ENCODE measurements at regions not wholly inside any gene's neighbourhood (a gene's known extent, or its start where the extent isn't known, plus 50 kb on each side); places are given as distances from the start of the nearest gene placed in this dataset.
A peak's percentile ranks its signal among the peaks of the same experiment; 100 is the strongest.

DNA sequence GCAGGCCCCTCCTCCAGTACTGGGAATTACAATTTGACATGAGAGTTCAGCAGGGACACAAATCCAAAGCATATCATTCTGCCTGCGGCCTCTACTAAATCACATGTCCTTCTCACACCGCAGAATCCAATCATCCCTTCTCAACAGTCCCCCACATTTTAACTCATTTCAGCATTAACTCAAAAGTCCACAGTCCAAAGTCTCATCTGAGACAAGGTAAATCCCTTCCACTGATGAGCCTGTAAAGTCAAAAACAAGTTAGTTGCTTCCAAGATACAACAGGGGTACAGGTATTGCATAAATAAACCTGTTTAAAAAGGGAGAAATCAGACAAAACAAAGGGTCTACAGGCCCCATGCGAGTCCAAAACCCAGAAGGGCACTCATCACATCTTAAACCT lies 64.0 kb downstream of the EBNA1BP2 start:
- peaks cover 0 to 23% (median 0%) of the 10 kb centered on the region in 12 donors for H3K9me3 ChIP-seq
- DNase-seq (no peak), ATAC-seq (no peak)
- H3K4me1 ChIP-seq: no peaks in the 10 kb centered on the region
- WGBS, 4 donors: 55 to 88% (median 79%) methylated on average over 3 of the region's 3 CpGs
- intact Hi-C loops (cut with DNase I): no loop called here
- no peak overlapping the region for H3K27ac ChIP-seq
- H3K27me3 ChIP-seq: no peaks in the 10 kb centered on the region
- H3K4me3 ChIP-seq: no peak overlapping the region
- TF ChIP-seq, protein P1, sequence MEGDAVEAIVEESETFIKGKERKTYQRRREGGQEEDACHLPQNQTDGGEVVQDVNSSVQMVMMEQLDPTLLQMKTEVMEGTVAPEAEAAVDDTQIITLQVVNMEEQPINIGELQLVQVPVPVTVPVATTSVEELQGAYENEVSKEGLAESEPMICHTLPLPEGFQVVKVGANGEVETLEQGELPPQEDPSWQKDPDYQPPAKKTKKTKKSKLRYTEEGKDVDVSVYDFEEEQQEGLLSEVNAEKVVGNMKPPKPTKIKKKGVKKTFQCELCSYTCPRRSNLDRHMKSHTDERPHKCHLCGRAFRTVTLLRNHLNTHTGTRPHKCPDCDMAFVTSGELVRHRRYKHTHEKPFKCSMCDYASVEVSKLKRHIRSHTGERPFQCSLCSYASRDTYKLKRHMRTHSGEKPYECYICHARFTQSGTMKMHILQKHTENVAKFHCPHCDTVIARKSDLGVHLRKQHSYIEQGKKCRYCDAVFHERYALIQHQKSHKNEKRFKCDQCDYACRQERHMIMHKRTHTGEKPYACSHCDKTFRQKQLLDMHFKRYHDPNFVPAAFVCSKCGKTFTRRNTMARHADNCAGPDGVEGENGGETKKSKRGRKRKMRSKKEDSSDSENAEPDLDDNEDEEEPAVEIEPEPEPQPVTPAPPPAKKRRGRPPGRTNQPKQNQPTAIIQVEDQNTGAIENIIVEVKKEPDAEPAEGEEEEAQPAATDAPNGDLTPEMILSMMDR (IDR thresholded peaks at IDR 0.05): no peak
- no peak for TF ChIP-seq POLR2A (IDR thresholded peaks at IDR 0.05)
- no peaks in the 10 kb centered on the region for H3K36me3 ChIP-seq

DNA sequence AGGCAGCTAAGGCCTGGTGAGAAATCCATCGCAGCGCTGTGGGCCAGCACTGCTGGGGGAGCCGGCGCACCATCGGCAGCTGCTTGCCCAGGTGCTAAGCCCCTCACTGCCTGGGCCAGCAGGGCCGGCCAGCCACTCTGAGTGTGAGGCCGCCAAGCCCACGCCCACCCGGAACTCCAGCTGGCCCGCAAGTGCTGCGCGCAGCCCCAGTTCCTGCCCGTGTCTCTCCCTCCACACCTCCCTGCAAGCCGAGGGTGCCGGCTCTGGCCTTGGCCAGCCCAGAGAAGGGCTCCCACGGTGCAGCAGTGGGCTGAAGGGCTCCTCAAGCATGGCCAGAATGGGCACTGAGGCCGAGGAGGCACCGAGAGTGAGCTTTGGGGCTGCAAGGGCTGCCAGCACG lies 64.4 kb downstream of the EBNA1BP2 start:
- 93 to 96% (median 93%) methylated on average over 18 to 19 of the region's 19 CpGs for WGBS, 4 donors
- no peak overlapping the region for H3K4me3 ChIP-seq

DNA sequence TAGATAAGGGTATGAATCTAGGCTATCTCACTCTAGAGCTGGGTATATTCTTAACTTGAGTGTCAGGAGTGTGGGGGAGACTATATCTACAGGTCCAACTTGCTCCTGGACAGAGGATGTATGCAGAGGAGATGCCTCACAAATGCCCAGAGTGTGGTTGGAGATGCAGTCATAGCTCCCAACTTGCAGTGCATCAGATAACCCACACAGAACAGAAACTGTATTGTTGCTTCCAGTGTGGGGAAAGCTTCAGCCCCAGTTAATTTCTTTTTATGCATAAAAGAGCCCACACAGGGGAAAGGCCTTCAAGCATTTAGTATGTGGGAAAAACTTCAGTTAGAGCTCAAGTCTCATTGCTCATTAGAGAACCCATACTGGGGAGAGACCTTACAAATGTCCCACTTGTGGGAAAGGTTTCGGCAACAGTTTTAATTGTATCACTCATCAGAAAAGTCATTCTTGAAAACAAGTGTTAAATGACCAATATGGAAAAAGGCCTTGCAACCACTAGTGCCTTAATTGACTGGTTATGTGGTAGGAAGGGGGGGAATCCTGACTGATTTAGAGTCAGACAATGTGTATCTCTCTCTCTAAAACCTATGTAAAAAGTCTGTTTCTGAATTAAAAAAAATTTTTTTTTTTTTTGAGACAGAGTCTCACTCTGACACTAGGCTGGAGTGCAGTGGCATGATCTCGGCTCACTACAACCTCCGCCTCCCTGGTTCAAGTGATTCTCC lies 67.9 kb downstream of the EBNA1BP2 start:
- TF ChIP-seq POLR2A (IDR thresholded peaks at IDR 0.05): no peak
- TF ChIP-seq, protein P1 (IDR thresholded peaks at IDR 0.05): no peak
- WGBS, 4 donors: 93 to 99% (median 95%) methylated on average over 3 of the region's 3 CpGs

More for the DNA sequence above, 64.4 kb downstream of the EBNA1BP2 start:
- no peaks in the 10 kb centered on the region for H3K4me1 ChIP-seq
- intact Hi-C loops (cut with DNase I): no loop called here
- DNase-seq: no peak
- ATAC-seq: no peak
- H3K27ac ChIP-seq: no peak overlapping the region
- H3K36me3 ChIP-seq: no peaks in the 10 kb centered on the region
- TF ChIP-seq POLR2A (IDR thresholded peaks at IDR 0.05): no peak
- TF ChIP-seq, protein P1 (IDR thresholded peaks at IDR 0.05): no peak
- no peaks in the 10 kb centered on the region for H3K27me3 ChIP-seq
- H3K9me3 ChIP-seq: peaks cover 0 to 23% (median 0%) of the 10 kb centered on the region in 12 donors

DNA sequence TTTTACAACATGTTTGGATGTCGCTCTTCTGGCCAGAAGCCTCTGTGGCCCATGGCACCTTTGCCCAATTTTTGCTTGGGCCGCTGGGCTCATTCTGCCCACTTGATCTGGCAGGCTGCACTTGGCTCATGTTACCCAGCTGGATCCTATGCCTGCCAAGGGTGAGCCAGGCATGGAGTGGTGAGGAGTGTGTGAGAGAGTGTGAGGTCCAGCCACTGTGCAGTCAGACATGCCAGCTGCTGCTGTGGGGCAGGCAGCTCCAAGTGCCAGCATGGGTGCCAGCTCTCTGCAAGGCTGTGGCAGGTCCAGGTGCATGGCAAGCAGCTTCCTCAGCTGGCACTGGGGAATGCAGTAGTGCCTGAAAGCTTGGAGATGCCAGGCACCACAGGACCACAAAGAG lies 71.0 kb downstream of the EBNA1BP2 start:
- ATAC-seq (peak in 3 of 4 donors; percentile 55 to 80 (median 57)), DNase-seq (peak in 1 of 5 donors; percentile 53)
- Histone ChIP-seq H3K4me1 (no peaks in the 10 kb centered on the region), H3K9me3 (peaks cover 0 to 8% (median 0%) of the 10 kb centered on the region in 12 donors), H3K36me3 (no peaks in the 10 kb centered on the region), H3K27me3 (no peaks in the 10 kb centered on the region), H3K4me3 (no peak overlapping the region), H3K27ac (no peak overlapping the region)
- intact Hi-C loops (cut with DNase I): no loop called here
- TF ChIP-seq, protein P1 (IDR thresholded peaks at IDR 0.05): no peak
- TF ChIP-seq POLR2A (IDR thresholded peaks at IDR 0.05): no peak
- WGBS, 4 donors: 61 to 69% (median 64%) methylated on average over 2 of the region's 2 CpGs

More for the DNA sequence above, 67.9 kb downstream of the EBNA1BP2 start:
- H3K4me1 ChIP-seq: no peaks in the 10 kb centered on the region
- intact Hi-C loops (cut with DNase I): no loop called here
- H3K27me3 ChIP-seq: no peaks in the 10 kb centered on the region
- peaks cover 0 to 10% (median 0%) of the 10 kb centered on the region in 12 donors for H3K9me3 ChIP-seq
- H3K27ac ChIP-seq: no peak overlapping the region
- H3K4me3 ChIP-seq: no peak overlapping the region
- DNase-seq (no peak), ATAC-seq (no peak)
- no peaks in the 10 kb centered on the region for H3K36me3 ChIP-seq

Measured in heart left ventricle (tissue), 16 donors.